ENCODE measurements at regions not wholly inside any gene's neighbourhood (a gene's known extent, or its start where the extent isn't known, plus 50 kb on each side); places are given as distances from the start of the nearest gene placed in this dataset.
"Not testable (repeated sequence)": the region's sequence is repeated elsewhere in the genome, so short reads cannot be mapped to it uniquely, and the experiment has no call there.

GRCh38 chr5:56656846-56657726, 158.3 kb upstream of the MAP3K1 start:
- DNase-seq = no peak

- DNase-seq = no peak
Observed at GRCh38 chr5:56651893-56652292, 163.5 kb upstream of the MAP3K1 start.

- no peak for DNase-seq
Observed at GRCh38 chr5:56650386-56650785, 165.0 kb upstream of the MAP3K1 start.

GRCh38 chr5:56649569-56649968, 165.8 kb upstream of the MAP3K1 start:
- no peak for DNase-seq

GRCh38 chr5:56648460-56649034, 166.8 kb upstream of the MAP3K1 start:
- no peak for DNase-seq

GRCh38 chr5:56647099-56647850, 168.1 kb upstream of the MAP3K1 start:
- DNase-seq = no peak

- no peak for DNase-seq
Observed at GRCh38 chr5:56641635-56642260, 173.6 kb upstream of the MAP3K1 start.

- no peak for DNase-seq
Observed at GRCh38 chr5:56640763-56641406, 174.5 kb upstream of the MAP3K1 start.

- DNase-seq = no peak
Observed at GRCh38 chr5:56639476-56639875, 175.9 kb upstream of the MAP3K1 start.

GRCh38 chr5:56638768-56639238, 176.5 kb upstream of the MAP3K1 start:
- no peak for DNase-seq

GRCh38 chr5:56638061-56638621, 177.2 kb upstream of the MAP3K1 start:
- no peak for DNase-seq

GRCh38 chr5:56637321-56637920, 177.9 kb upstream of the MAP3K1 start:
- DNase-seq = no peak

- DNase-seq = no peak
Observed at GRCh38 chr5:56633950-56634349, 181.4 kb upstream of the MAP3K1 start.

GRCh38 chr5:56632939-56633338, 182.4 kb upstream of the MAP3K1 start:
- no peak for DNase-seq

GRCh38 chr5:56632199-56632598, 183.2 kb upstream of the MAP3K1 start:
- no peak for DNase-seq

- DNase-seq = no peak
Observed at GRCh38 chr5:56631719-56632118, 183.6 kb upstream of the MAP3K1 start.

GRCh38 chr5:56628616-56629015, 186.7 kb upstream of the MAP3K1 start:
- not testable (repeated sequence) for DNase-seq

GRCh38 chr5:56625541-56625940, 189.8 kb upstream of the MAP3K1 start:
- no peak for DNase-seq

GRCh38 chr5:56624751-56625150, 190.6 kb upstream of the MAP3K1 start:
- no peak for DNase-seq

- DNase-seq = no peak
Observed at GRCh38 chr5:56622141-56622540, 193.2 kb upstream of the MAP3K1 start.

- DNase-seq = no peak
Observed at GRCh38 chr5:56620903-56621677, 194.3 kb upstream of the MAP3K1 start.

All from left hindlimb (tissue), 1 donor.